H9 (cell line): ENCODE measurements at regions not wholly inside any gene's neighbourhood (a gene's known extent, or its start where the extent isn't known, plus 50 kb on each side); places are given as distances from the start of the nearest gene placed in this dataset.

Experiments used
- DNase-seq: peaks from one replicate; pipeline ENCODE4 v3.0.0-alpha.2; 2017
- H2AFZ ChIP-seq: one replicate; pipeline ENCODE4 v1.6.1; 2013; ENCODE audit warnings: mild to moderate bottlenecking, low read length, control low read depth, moderate library complexity
- H2AK5ac ChIP-seq: 2 replicates; pipeline ENCODE4 v1.6.1; 2013; ENCODE audit warnings: low read length, control low read depth, mixed read lengths; ENCODE audit not compliant: insufficient read length
- H2BK120ac ChIP-seq: one replicate; pipeline ENCODE4 v1.6.1; 2013; ENCODE audit warnings: low read depth, mild to moderate bottlenecking, low read length, control low read depth, inconsistent platforms; ENCODE audit not compliant: poor library complexity, severe bottlenecking
- H2BK12ac ChIP-seq: 2 replicates; pipeline ENCODE4 v1.6.1; 2013; ENCODE audit warnings: low read length, control low read depth, mixed read lengths, low read depth; ENCODE audit not compliant: insufficient read length
- H2BK15ac ChIP-seq: 2 replicates; pipeline ENCODE4 v1.6.1; 2013; ENCODE audit warnings: low read depth, low read length, control low read depth
- H2BK20ac ChIP-seq: one replicate; pipeline ENCODE4 v1.6.1; 2013; ENCODE audit warnings: low read depth, mild to moderate bottlenecking, low read length, control low read depth, inconsistent platforms; ENCODE audit not compliant: poor library complexity, severe bottlenecking
- H2BK5ac ChIP-seq: 2 replicates; pipeline ENCODE4 v1.6.1; 2013; ENCODE audit warnings: low read length, control low read depth, mixed read lengths; ENCODE audit not compliant: insufficient read length
- H3K14ac ChIP-seq: 2 replicates; pipeline ENCODE4 v1.6.1; 2013; ENCODE audit warnings: low read length, control low read depth; ENCODE audit not compliant: insufficient read depth
- H3K18ac ChIP-seq: 2 replicates; pipeline ENCODE4 v1.6.1; 2013; ENCODE audit warnings: low read depth, mild to moderate bottlenecking, mixed read lengths, low read length, control low read depth; ENCODE audit not compliant: insufficient read length
- H3K23ac ChIP-seq: 2 replicates; pipeline ENCODE4 v1.6.1; 2013; ENCODE audit warnings: low read length, control low read depth, mixed read lengths, low read depth; ENCODE audit not compliant: insufficient read length
- H3K23me2 ChIP-seq: 2 replicates; pipeline ENCODE4 v1.6.1; 2013; ENCODE audit warnings: low read depth, mild to moderate bottlenecking, mixed read lengths, low read length, control low read depth; ENCODE audit not compliant: insufficient read length, poor library complexity, severe bottlenecking
- H3K27ac ChIP-seq: 2 replicates; pipeline ENCODE4 v1.5.1; 2013; ENCODE audit warnings: low read length, control low read depth, mixed read lengths, low read depth; ENCODE audit not compliant: insufficient read length
- H3K27me3 ChIP-seq: 2 replicates; pipeline ENCODE4 v1.6.1; 2013; ENCODE audit warnings: low read length, control low read depth, inconsistent platforms; ENCODE audit not compliant: insufficient read depth
- H3K4ac ChIP-seq: 2 replicates; pipeline ENCODE4 v1.6.1; 2013; ENCODE audit warnings: low read depth, mild to moderate bottlenecking, control low read depth, inconsistent platforms, low read length, moderate library complexity
- H3K4me1 ChIP-seq: 2 replicates; pipeline ENCODE4 v1.6.1; 2013; ENCODE audit warnings: low read length, control low read depth, inconsistent platforms; ENCODE audit not compliant: insufficient read depth
- H3K4me2 ChIP-seq: 2 replicates; pipeline ENCODE4 v1.6.1; 2013; ENCODE audit warnings: low read length, control low read depth, mixed read lengths; ENCODE audit not compliant: insufficient read length, insufficient read depth
- H3K56ac ChIP-seq: 2 replicates; pipeline ENCODE4 v1.6.1; 2013; ENCODE audit warnings: low read depth, mild to moderate bottlenecking, mixed read lengths, low read length, control low read depth; ENCODE audit not compliant: insufficient read length
- H3K79me1 ChIP-seq: 2 replicates; pipeline ENCODE4 v1.6.1; 2013; ENCODE audit warnings: low read depth, mild to moderate bottlenecking, moderate library complexity, low read length, control low read depth, inconsistent platforms; ENCODE audit not compliant: insufficient read depth, poor library complexity, severe bottlenecking
- H3K79me2 ChIP-seq: 2 replicates; pipeline ENCODE4 v1.6.1; 2013; ENCODE audit warnings: low read length, control low read depth, inconsistent platforms; ENCODE audit not compliant: insufficient read depth
- H3K9ac ChIP-seq: 2 replicates; pipeline ENCODE4 v1.6.1; 2013; ENCODE audit warnings: low read length, control low read depth, mixed read lengths; ENCODE audit not compliant: insufficient read length; ENCODE audit errors: extremely low read depth
- H3K9me3 ChIP-seq: one replicate; pipeline ENCODE4 v1.6.1; 2013; ENCODE audit warnings: low read depth, low read length, inconsistent platforms; ENCODE audit not compliant: control insufficient read depth
- H3T11ph ChIP-seq: one replicate; pipeline ENCODE4 v1.6.1; 2013; ENCODE audit warnings: mild to moderate bottlenecking, low read length, control low read depth, inconsistent platforms
- H4K20me1 ChIP-seq: one replicate; pipeline ENCODE4 v1.6.1; 2013; ENCODE audit not compliant: control insufficient read depth, insufficient read length, insufficient read depth
- H4K5ac ChIP-seq: 2 replicates; pipeline ENCODE4 v1.6.1; 2013; ENCODE audit warnings: low read depth, mild to moderate bottlenecking, mixed read lengths, low read length, control low read depth; ENCODE audit not compliant: insufficient read length
- H4K8ac ChIP-seq: replicated peaks from 2 replicates; pipeline ENCODE4 v1.6.1; 2013; ENCODE audit warnings: low read length, control low read depth, mixed read lengths, low read depth; ENCODE audit not compliant: insufficient read length
- H4K91ac ChIP-seq: 2 replicates; pipeline ENCODE4 v1.6.1; 2013; ENCODE audit warnings: low read depth, mild to moderate bottlenecking, moderate library complexity, mixed read lengths, low read length, control low read depth; ENCODE audit not compliant: insufficient read length
- H3K27ac Mint-ChIP-seq, 3 experiments: 2 replicates in 2 of 3; 3 replicates in 1 of 3; pipeline ENCODE4 v1.8.0; 2020 to 2021; ENCODE audit warnings: mixed read lengths in 3 of 3, mild to moderate bottlenecking in 1 of 3, moderate library complexity in 1 of 3
- H3K27me3 Mint-ChIP-seq: 2 replicates; pipeline ENCODE4 v1.8.0; 2021; ENCODE audit warnings: low read depth, mild to moderate bottlenecking, moderate library complexity, mixed read lengths
- H3K36me3 Mint-ChIP-seq, 3 experiments: 2 replicates in 2 of 3; 3 replicates in 1 of 3; pipeline ENCODE4 v1.8.0; 2020 to 2021; ENCODE audit warnings: low read depth in 3 of 3, mixed read lengths in 3 of 3; ENCODE audit not compliant: insufficient read depth in 1 of 3
- H3K4me1 Mint-ChIP-seq, 2 experiments: 2 replicates each; pipeline ENCODE4 v1.8.0; 2020; ENCODE audit warnings: mixed read lengths in 2 of 2
- H3K4me3 Mint-ChIP-seq, 2 experiments: 2 replicates in 1 of 2; 3 replicates in 1 of 2; pipeline ENCODE4 v1.8.0; 2020 to 2021; ENCODE audit warnings: mild to moderate bottlenecking in 2 of 2, mixed read lengths in 2 of 2, moderate library complexity in 1 of 2
- H3K9me3 Mint-ChIP-seq, 2 experiments: 2 replicates in 1 of 2; 3 replicates in 1 of 2; pipeline ENCODE4 v1.8.0; 2020; ENCODE audit warnings: mild to moderate bottlenecking in 2 of 2, mixed read lengths in 2 of 2, moderate library complexity in 1 of 2
- WGBS: extraction: QIAGEN DNeasy Blood & Tissue Kit; methylation state at CpG from one replicate; pipeline ENCODE4 v1.1.7; 2013; ENCODE audit warnings: missing lambda C conversion rate, low lambda C conversion rate, mixed read lengths; ENCODE audit not compliant: insufficient read length; ENCODE audit errors: extremely low coverage; 5-methylcytosine and 5-hydroxymethylcytosine counted together
- TF ChIP-seq, protein P1 (sequence below): fragments of 200-600 bp; sonication (generic); conservative IDR thresholded peaks from 3 replicates; pipeline ENCODE4 v1.8.0; 2021; ENCODE audit warnings: antibody characterized with exemption, mild to moderate bottlenecking

DNA sequence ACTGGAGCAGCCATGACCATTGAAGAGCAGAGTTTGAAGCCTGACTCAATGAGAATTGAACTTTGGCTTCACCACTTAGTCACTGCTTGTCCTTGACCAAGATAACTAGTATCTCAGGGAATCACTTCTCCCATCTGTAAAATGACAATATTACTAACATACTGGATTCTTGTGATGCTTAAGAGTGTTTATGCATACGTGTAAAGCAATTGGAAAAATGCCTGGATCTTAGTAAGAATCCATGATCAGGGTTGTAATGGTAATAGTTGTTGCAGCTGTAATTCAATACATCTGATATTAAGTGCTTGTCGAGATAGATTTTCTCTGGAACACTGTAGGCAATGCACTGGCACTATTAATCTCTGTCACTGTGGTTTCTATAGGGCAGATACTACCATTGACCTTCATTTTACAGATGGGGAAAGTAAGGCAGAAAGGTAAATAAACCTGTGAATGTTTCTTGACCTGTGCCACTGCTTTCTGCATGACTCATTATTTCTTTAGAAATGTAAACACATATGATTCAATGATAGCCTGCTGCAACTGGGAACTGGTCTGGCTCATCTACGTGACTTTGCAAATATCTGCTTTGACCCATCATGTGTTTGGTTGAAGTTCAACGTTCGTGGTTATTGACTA is 662.5 kb downstream of the PLA2G4A start:
- TF ChIP-seq, protein P1, sequence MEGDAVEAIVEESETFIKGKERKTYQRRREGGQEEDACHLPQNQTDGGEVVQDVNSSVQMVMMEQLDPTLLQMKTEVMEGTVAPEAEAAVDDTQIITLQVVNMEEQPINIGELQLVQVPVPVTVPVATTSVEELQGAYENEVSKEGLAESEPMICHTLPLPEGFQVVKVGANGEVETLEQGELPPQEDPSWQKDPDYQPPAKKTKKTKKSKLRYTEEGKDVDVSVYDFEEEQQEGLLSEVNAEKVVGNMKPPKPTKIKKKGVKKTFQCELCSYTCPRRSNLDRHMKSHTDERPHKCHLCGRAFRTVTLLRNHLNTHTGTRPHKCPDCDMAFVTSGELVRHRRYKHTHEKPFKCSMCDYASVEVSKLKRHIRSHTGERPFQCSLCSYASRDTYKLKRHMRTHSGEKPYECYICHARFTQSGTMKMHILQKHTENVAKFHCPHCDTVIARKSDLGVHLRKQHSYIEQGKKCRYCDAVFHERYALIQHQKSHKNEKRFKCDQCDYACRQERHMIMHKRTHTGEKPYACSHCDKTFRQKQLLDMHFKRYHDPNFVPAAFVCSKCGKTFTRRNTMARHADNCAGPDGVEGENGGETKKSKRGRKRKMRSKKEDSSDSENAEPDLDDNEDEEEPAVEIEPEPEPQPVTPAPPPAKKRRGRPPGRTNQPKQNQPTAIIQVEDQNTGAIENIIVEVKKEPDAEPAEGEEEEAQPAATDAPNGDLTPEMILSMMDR, result no peak
- Histone ChIP-seq H2BK20ac (no peak overlapping the region), H2BK15ac (no peak overlapping the region), H4K91ac (no peak overlapping the region), H3T11ph (no peak overlapping the region), H3K56ac (no peak overlapping the region), H4K20me1 (no peaks in the 10 kb centered on the region), H2BK5ac (no peak overlapping the region), H3K23ac (no peak overlapping the region), H2AFZ (no peak overlapping the region), H2BK120ac (no peak overlapping the region), H3K9ac (no peak overlapping the region), H3K79me2 (no peaks in the 10 kb centered on the region), H4K8ac (no peak overlapping the region), H3K4me2 (no peak overlapping the region), H3K4ac (no peak overlapping the region), H2AK5ac (no peak overlapping the region), H3K14ac (no peak overlapping the region), H4K5ac (no peak overlapping the region), H3K27ac (no peak overlapping the region), H3K4me1 (no peaks in the 10 kb centered on the region), H3K9me3 (no peaks in the 10 kb centered on the region), H3K23me2 (no peaks in the 10 kb centered on the region), H2BK12ac (no peak overlapping the region), H3K27me3 (no peaks in the 10 kb centered on the region), H3K79me1 (no peaks in the 10 kb centered on the region), H3K18ac (no peak overlapping the region)
- DNase-seq, result no peak
- no peak overlapping the region for H3K27ac Mint-ChIP-seq
- H3K4me3 Mint-ChIP-seq, result no peak overlapping the region
- no peaks in the 10 kb centered on the region for H3K9me3 Mint-ChIP-seq
- H3K27me3 Mint-ChIP-seq, result no peaks in the 10 kb centered on the region
- WGBS, result no CpG with 5 or more reads among the region's 5 CpGs
- H3K4me1 Mint-ChIP-seq, result peaks cover 0 to 4% of the 10 kb centered on the region in 2 experiments; a peak in 1 of 4 replicates
- no peaks in the 10 kb centered on the region; a peak in 1 of 7 replicates for H3K36me3 Mint-ChIP-seq
